GM19328 (cell line): ENCODE measurements at regions not wholly inside any gene's neighbourhood (a gene's known extent, or its start where the extent isn't known, plus 50 kb on each side); places are given as distances from the start of the nearest gene placed in this dataset.
"Not testable (repeated sequence)": the region's sequence is repeated elsewhere in the genome, so short reads cannot be mapped to it uniquely, and the experiment has no call there.

Experiments
- ATAC-seq: cut with Tn5 transposase; IDR thresholded peaks from one replicate; pipeline ENCODE4 v1.9.1; 2021; ENCODE audit warnings: mild to moderate bottlenecking, moderate library complexity; ENCODE audit not compliant: unreplicated experiment

DNA sequence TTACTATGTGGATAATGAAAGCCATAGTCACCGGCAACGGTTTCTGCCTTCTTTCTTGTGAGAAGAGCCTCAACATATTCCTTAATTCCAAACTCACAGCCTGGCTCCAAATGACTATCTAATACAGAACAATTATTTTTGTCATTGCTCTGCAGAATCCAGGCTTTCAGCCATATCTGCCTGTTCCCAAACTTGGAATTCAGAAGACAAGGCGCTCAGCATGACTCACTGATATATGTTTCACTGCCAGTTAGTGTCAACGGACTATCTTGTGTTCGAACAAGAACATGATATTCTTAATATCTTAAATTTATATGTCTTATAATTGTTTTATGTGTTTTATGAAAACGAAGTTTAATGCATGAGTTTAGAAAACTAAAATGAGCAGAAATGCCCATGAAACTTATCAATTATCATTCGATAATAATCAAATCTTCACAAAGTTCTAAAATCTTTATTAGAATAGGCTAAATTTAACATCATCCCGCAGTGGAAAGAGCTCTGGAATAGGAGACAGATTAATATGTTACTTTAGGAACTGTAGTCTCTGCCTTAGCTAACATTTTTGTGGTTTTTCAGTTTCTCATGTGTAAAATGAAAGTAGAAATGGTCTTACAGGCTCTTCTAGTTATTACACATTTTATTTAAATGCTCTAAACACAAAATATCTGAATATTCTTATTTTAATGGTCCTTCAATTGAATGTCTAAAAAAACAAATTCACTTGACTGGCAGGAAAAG lies 669.3 kb upstream of the GJE1 start:
- ATAC-seq, result peak; percentile 70

DNA sequence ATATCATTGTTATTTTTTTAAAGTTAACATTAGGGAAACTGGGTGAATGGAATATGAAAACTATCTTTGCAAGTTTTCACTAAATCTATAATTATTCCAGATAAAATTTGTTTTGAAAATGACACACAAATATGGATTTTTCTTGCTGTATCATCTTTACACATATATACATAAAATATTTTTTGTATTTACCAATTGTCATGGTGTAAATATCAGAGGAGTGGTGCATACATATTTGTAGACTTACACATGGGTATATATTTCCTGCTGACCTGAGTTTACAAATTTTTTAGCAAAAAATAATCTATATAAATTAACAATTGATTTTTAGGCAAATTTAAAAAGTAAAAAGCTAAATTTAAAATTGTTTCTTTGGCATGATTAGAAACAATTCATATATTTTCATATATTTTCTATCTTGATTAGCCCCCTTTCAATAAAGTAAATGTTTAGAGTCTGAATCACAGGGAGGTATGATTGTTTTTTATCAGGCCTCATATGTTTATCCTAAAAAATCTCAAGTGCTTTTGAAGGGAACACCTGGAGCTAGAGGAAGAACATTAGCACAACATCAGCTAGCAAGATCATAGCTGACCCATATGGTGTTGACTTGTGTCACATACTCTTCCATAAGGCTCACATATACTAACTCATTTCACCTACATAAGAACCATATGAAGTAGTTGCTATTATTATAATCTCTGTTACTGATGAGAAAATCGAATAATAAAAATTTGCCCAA lies 671.8 kb upstream of the GJE1 start:
- no peak for ATAC-seq

DNA sequence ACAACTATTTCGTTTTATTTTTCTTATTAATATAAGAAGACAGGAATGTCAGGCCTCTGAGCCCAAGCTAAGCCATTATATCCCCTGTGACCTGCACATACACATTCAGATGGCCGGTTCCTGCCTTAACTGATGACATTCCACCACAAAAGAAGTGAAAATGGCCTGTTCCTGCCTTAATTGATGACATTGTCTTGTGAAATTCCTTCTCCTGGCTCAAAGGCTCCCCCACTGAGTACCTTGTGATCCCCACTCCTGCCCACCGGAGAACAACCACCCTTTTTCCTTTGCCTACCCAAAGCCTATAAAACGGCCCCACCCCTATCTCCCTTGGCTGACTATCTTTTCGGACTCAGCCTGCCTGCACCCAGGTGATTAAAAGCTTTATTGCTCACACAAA lies 672.5 kb upstream of the GJE1 start:
- ATAC-seq, result not testable (repeated sequence)

DNA sequence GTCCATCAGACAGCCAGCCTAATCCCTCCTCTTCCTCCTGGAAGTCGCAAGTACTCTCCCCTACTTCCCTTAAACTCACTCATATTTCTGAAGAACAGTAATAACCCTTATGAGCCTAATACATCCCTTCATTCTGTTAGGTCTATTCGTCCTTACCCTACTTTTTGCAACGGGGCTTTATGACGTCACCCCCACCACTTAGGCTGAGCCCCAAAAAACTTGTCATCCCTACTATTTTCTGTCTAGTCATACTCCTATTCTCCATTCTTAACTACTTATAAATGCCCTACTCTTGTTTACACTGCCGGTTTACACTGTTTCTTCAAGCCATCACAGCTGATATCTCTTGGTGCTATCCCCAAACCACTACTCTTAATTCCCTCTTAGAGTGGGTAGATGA lies 674.7 kb upstream of the GJE1 start:
- ATAC-seq, result not testable (repeated sequence)

DNA sequence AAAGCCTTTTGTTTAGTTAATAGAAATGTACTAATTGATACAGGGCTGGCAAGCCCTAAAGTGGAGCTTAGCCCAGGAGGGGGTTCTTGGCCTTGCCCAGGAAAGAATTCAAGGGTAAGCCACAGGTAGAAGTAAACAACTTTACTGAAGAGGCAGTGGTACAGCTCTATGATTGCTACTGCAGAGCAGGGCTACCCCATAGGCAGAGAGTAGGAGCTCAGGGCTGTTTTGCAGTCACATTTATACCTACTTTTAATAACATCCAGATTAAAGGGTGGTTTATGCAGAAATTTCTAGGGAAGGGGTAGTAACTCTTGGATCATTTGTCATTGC lies 680.4 kb upstream of the GJE1 start:
- no peak for ATAC-seq

DNA sequence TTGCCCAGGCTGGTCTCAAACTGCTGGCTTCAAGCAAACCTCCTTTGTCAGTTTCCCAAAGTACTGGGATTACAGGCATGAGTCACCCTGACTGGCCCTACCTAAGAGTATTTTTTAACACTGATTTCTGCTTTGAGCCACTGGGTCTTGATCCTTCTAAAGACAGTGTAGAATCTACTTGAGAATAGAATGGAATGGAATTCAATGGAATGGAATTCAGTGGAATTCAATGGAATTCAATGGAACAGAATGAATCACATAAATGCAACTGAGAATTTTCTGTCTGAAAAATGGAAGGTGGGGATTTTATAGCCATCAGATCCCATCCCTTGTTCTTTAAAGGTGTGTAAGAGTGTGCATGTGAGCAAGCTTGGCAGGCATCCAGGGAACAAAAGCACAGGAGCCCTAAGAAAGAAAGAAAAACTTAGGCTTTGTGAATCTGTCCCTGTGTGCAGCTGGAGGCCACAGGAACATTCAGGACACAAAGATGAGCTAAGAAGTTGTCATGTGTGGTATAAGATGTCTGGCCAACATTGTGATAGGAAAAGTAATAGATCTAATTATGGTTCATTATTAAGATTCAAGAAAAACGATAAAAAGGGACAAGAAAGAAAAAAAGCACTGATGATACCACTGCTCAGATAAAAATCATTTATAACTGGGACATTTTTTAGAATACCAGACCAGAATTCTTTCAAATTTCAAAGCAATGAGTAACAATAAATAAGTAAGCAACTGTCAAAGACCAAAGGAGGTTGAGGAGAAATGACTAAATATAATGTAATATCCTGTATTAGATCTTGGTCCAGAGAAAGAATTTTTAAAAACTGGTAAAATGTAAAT lies 681.0 kb upstream of the GJE1 start:
- ATAC-seq, result no peak

DNA sequence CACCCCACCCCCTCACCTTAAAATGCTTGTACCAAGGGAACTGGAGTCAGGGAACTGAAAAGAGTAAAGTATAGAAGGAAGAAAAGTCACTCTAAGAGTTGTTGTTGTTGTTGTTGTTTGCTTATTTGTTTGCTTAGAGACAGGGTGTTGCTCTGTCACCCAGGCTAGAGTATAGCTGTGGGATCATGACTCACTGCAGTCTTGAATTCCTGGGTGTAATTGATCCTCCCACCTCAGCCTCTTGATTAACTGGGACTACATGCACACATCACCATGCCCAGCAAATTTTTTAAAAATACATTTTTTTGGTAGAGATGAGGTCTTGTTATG lies 681.6 kb upstream of the GJE1 start:
- no peak for ATAC-seq

DNA sequence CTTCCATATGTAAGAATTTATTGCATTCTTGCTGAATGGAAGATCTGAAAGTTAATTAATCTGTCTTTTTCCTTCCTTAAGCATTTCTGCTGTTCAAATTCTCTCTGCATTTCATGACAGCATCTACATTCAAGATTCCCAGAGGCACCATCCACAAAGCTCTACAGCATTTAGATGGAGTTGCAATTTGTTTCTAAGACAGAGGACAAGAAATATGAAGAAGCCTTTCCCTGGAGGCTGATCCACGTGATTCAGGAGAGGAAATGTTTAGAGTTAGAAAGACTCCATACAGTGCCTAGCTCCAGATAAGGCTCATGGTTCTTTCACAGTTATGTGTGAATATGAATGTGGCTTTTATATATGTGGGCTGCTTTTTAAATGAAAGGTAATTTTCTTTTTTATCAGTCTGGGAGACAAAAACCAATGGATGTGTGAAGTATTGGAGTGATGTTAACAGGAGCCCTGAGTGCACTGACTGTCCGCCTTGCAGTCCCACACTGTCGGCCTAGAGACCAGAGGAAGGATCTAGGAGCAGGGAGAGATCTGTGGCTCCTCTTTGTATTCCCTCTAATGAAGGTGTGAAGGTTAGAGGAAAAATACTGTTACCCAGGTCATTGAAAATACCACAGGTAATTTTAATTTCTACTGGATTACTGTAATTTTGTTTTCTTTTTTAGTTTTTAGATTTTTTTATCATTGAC lies 686.6 kb upstream of the GJE1 start:
- ATAC-seq, result no peak

DNA sequence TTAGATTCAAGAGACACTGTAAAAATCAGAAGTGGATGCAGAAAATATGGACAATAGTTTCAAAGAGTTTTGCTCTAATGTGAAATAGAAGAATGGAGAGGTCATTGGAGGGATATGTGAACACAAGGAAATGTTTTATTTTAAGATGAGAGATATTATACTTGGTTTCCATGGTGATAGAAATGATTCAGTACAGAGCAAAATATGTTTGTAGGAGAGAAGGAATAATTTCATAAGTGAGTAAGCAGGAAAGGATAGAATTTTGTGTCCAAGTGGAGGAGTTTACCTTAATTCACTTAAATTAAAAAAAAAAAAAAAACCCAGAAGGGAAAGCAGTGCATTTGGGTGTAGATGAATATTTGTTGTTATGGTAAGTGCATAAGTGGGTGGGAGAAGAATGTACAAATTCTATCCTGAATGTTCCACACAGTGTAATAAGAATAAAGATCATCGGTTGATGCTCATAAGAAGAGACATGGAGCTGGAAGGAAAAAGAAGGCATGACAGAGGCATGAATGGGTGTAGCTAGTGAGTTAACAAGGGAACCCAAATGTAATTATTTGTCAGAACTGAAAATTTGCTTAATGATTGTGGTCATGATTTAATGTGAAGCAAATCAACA lies 688.9 kb upstream of the GJE1 start:
- ATAC-seq, result no peak

DNA sequence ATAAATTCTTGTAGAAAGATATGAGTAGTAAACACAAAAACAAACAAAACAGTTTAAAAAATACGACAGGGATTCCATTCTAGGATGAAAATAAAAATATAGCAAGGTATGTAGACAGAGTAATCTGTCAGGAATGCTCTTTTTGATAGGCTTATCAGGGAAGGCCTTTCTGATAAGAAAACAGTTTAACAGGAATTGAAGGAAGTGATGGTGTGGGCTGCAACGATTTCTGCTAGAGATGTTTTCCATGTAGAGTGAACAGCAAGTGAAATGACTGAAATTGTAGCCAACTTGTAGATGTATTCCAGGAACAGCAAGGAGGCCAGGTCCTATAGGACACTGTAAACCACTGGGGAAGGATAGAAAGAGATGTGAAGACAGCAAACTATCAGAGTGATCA lies 689.7 kb upstream of the GJE1 start:
- ATAC-seq, result no peak

DNA sequence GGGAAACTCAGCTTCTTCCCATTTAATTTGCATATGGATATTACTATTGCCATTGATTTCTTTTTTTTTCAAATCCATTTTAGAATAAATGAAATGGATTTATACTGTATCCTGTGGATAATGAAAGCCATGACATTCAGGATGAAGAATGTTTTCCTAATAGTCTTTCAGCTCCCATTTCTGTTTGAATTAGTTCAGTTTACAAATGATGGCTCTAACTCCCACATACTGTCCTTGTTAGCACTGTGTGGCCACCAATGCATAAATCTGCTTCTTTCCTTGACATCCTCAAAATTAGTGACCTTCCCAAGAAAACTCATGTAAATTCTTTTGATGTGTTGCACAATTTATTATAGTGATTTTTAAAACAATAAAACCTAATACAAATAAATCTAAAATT lies 693.2 kb upstream of the GJE1 start:
- no peak for ATAC-seq

DNA sequence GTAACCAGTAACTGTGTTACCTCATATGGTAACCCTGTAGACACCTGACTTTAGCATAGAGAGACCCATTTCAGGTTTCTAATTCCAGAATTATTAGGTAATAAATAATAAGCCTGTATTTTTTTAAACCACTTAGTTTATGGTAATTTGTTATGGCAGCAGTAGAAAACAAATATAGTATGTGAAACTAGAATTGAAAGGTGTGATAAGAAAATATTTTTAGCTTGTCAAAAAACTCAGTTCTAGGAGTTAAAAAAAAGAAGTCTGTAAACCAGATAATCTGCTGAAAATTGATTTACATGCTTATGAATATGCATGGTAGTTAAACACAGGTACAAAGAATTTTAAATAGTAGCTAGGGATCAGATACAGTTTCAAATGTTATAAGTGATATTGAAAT lies 695.0 kb upstream of the GJE1 start:
- ATAC-seq, result no peak

DNA sequence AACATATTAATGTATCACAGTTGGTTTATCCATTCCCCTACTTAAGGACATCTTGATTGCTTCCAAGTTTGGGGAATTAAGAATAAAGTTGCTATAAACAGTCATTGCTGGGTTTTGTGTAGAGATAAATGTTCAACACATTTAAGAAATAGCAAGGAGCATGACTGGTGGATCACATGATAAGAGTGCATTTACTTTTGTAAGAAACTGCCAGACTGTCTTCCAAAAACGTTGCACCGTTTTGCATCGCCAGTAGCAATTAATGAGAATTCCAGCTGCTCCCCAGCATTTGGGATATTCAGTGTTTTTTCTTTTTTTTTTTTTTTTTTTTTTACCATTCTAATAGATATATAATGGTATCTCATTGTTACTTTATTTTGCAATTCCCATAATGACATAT lies 695.7 kb upstream of the GJE1 start:
- ATAC-seq, result no peak

DNA sequence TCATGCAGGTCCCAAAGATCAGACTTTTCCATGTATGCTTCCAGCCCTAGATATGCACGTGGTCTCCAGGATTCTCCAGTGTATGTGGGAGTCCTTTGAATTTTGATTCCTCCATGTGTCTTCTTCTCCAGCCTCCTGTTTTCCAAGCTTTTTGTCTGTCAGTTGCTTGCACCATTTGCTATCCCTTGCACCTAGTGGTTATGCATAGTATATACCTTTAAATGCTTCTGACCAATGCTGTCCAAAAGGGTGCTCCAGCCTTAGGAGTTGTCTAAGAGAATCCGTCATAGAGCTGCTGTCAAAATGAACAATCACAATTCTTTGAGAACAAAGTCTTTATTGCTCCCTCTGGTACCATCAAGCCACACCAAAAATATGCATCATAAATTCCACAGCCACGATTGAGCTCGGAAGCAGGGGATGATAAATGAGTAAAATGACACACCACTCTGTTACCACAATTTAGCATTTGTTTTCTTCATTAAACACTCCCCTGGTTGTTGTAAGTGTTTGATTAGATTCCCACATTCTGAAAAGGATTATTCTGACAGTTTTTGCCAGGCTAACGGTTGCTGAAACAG lies 706.2 kb upstream of the GJE1 start:
- no peak for ATAC-seq

DNA sequence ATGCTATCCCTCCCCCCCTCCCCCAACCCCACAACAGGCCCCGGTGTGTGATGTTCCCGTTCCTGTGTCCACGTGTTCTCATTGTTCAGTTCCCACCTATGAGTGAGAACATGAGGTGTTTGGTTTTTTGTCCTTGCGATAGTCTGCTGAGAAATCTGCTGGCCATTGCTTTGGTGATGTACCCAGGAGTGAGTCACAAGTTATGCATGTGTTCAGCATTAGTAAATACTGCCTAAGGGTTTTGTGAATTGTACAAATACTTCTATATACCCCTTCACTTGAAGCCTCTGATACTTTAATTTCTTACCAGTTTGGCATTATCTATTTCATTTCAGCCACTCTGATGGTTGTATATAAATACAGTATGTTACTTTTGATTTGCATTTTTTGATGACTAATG lies 711.3 kb upstream of the GJE1 start:
- no peak for ATAC-seq

DNA sequence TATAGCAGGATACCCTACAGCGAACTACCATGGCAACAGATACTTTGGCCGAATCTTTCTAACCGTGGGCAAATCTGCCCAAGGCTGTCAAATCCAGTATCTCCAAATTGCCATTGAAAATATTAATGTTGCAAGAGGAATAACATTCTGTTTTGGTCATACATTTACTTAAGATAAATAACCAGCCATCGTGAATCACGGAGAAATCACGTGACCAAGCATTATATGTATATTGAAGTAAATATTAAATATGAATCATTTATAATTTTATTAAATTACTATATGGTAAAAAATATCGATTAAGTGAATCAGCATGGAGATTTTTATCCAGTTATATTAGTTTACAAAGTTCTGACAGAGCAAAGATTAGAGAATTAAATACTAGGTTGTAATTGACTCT lies 714.6 kb upstream of the GJE1 start:
- no peak for ATAC-seq

DNA sequence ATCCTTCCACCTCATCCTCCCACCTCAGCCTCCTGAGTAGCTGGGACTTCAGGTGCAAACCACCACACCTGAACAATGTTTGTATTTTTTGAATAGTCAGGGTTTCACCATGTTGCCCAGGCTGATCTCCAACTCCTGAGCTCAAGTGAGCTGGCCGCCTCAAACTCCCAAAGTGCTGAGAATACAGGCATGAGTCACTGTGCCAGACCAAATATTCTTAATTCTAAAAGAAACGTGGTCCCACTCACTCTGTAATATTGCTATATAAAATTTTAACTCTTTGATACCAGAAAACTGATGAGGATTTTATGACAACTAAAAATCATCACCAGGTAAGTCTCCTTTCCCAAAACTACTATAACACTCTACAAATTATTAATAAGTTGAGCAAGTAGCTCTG lies 716.8 kb upstream of the GJE1 start:
- ATAC-seq, result no peak

DNA sequence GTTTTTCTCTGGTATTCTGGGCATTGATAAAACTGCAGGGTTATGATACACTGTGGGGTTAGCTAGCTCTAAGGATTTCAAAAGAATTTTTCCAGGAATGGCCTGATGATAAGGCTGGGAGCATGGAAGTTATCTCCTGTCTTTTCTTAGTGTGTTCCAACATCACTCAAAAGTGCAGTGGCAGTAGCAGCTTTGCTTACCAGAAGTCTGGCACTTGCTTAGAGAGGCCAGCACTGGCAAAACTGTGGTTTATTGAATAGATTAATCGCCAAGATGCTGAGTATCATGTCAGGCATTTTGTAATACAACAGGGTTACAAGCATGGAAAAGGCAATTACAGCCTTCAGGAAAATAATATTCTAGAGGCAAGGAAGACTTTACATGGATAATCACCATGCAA lies 719.5 kb upstream of the GJE1 start:
- no peak for ATAC-seq

DNA sequence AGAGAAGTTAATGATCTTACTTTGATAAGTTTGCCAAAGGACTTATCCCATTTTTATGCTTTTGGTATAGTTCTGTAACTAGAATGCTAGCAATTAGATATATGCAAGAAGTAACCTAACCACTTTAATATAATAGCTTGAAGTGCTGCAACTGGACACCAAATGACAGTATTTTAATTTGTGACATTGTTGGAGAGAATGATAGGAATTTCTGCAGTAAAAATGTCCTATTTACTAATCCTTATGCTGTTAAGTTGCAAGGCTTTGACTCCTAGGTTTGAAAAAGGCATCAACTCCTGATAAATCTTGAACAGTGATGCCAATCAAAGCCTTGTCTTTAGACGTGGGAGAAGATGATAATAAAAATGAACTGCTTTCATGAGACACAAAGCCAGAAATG lies 726.0 kb upstream of the GJE1 start:
- no peak for ATAC-seq

DNA sequence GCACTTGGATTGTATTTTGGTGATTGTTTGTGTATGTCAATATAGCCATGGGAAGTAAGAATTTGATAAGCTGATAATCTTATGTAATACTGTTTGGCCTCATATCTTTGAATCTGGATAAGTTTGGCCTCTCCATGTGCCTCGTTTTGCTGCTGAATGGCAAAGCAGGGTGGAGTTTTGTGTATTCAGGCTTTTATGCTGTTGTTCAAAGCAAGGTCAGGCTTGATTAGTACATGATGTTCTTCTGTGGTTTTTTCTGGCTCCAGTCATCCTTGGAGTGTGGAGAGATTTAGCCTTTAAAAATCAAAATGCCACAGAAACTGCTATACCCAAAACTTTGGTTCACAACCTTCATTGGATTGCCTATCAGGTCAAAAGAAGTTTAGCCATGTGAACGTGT lies 728.9 kb upstream of the GJE1 start:
- ATAC-seq, result no peak

DNA sequence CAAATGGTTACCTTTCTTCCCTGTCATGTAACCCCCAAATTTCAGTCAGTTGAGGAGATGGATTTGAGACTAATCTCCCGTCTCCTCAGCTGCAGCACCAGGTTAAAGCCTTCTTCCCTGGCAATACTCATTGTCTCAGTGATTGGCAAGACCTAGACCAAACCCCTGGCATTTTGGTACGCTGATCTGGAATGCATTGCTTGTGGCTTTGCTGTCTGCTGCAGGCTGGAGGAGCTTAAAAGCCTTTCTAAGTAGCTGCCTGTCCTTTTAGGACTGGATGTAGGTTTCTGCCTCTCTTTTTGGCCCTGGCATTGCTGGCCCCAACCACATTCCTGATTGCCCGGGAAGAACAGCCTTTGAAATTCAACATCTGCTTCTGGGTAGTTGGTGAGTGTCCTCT lies 729.6 kb upstream of the GJE1 start:
- no peak for ATAC-seq
